ENCODE measurements at regions not wholly inside any gene's neighbourhood (a gene's known extent, or its start where the extent isn't known, plus 50 kb on each side); places are given as distances from the start of the nearest gene placed in this dataset.

DNA sequence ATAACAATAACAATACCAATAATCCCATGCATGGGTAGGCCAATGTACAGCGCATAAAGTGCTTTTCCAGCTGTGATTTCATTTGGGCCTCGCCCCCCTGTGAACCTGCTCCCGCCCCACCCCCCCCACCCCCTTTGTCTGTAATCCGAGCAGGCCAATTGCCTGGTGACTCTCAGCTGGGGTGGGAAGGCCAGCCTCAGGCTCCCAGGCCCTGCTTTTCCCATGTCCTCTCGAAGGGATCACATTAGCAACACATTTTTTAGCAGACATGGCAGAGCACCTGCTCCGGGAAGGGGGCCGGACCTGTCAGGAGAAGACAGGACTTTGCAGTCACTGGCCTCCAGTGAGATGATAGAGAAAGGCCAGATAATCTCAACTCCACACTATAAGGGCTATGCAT is 439.3 kb downstream of the RPS24 start:
- WGBS, 2 donors = 83 to 90% methylated on average over 7 of the region's 7 CpGs

GRCh38 chr10:78474743-78475142 is 441.1 kb downstream of the RPS24 start:
- no peak for DNase-seq

More for the DNA sequence above, 439.3 kb downstream of the RPS24 start:
- TF ChIP-seq, protein P1, sequence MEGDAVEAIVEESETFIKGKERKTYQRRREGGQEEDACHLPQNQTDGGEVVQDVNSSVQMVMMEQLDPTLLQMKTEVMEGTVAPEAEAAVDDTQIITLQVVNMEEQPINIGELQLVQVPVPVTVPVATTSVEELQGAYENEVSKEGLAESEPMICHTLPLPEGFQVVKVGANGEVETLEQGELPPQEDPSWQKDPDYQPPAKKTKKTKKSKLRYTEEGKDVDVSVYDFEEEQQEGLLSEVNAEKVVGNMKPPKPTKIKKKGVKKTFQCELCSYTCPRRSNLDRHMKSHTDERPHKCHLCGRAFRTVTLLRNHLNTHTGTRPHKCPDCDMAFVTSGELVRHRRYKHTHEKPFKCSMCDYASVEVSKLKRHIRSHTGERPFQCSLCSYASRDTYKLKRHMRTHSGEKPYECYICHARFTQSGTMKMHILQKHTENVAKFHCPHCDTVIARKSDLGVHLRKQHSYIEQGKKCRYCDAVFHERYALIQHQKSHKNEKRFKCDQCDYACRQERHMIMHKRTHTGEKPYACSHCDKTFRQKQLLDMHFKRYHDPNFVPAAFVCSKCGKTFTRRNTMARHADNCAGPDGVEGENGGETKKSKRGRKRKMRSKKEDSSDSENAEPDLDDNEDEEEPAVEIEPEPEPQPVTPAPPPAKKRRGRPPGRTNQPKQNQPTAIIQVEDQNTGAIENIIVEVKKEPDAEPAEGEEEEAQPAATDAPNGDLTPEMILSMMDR (IDR thresholded peaks at IDR 0.05; ENCODE audit: control extremely low read depth, extremely low read depth) = no peak
- Histone ChIP-seq H3K4me1 (ENCODE audit: control insufficient read depth in 5 of 5, insufficient read depth in 5 of 5, low read length in 5 of 5) (peaks cover 0 to 16% (median 0%) of the 10 kb centered on the region in 5 donors), H3K27ac (ENCODE audit: low read depth in 1 of 2, low read length in 1 of 2) (no peak overlapping the region), H3K9me3 (ENCODE audit: control insufficient read depth in 4 of 4, insufficient read depth in 3 of 4, low read length in 3 of 4) (no peaks in the 10 kb centered on the region), H3K27me3 (ENCODE audit: control insufficient read depth in 3 of 3, insufficient read depth in 3 of 3, low read length in 2 of 3) (no peaks in the 10 kb centered on the region), H3K4me3 (no peak overlapping the region), H3K36me3 (ENCODE audit: control insufficient read depth in 4 of 4, insufficient read depth in 4 of 4, low read length in 4 of 4) (no peaks in the 10 kb centered on the region), H3K9ac (ENCODE audit: insufficient read depth in 1 of 2, low read length in 2 of 2) (no peak overlapping the region)
- ATAC-seq (ENCODE audit: insufficient read depth, low FRiP score) = no peak
- no peak for DNase-seq

GRCh38 chr10:78475437-78475836 is 441.8 kb downstream of the RPS24 start:
- DNase-seq (peak in 1 of 3 donors; percentile 17), ATAC-seq (ENCODE audit: insufficient read depth, low FRiP score) (no peak)
- TF ChIP-seq, protein P1 (IDR thresholded peaks at IDR 0.05; ENCODE audit: control extremely low read depth, extremely low read depth) = no peak
- WGBS, 2 donors = 70 to 83% methylated on average over 7 of the region's 7 CpGs
- Histone ChIP-seq H3K36me3 (ENCODE audit: control insufficient read depth in 4 of 4, insufficient read depth in 4 of 4, low read length in 4 of 4) (no peaks in the 10 kb centered on the region), H3K27me3 (ENCODE audit: control insufficient read depth in 3 of 3, insufficient read depth in 3 of 3, low read length in 2 of 3) (no peaks in the 10 kb centered on the region), H3K9ac (ENCODE audit: insufficient read depth in 1 of 2, low read length in 2 of 2) (no peak overlapping the region), H3K9me3 (ENCODE audit: control insufficient read depth in 4 of 4, insufficient read depth in 3 of 4, low read length in 3 of 4) (no peaks in the 10 kb centered on the region), H3K27ac (ENCODE audit: low read depth in 1 of 2, low read length in 1 of 2) (no peak overlapping the region), H3K4me1 (ENCODE audit: control insufficient read depth in 5 of 5, insufficient read depth in 5 of 5, low read length in 5 of 5) (peaks cover 0 to 16% (median 0%) of the 10 kb centered on the region in 5 donors), H3K4me3 (no peak overlapping the region)

More at GRCh38 chr10:78474743-78475142, 441.1 kb downstream of the RPS24 start:
- Histone ChIP-seq H3K9ac (ENCODE audit: insufficient read depth in 1 of 2, low read length in 2 of 2) (no peak overlapping the region), H3K4me3 (no peak overlapping the region), H3K27ac (ENCODE audit: low read depth in 1 of 2, low read length in 1 of 2) (no peak overlapping the region), H3K9me3 (ENCODE audit: control insufficient read depth in 4 of 4, insufficient read depth in 3 of 4, low read length in 3 of 4) (no peaks in the 10 kb centered on the region), H3K27me3 (ENCODE audit: control insufficient read depth in 3 of 3, insufficient read depth in 3 of 3, low read length in 2 of 3) (no peaks in the 10 kb centered on the region), H3K4me1 (ENCODE audit: control insufficient read depth in 5 of 5, insufficient read depth in 5 of 5, low read length in 5 of 5) (peaks cover 0 to 16% (median 0%) of the 10 kb centered on the region in 5 donors), H3K36me3 (ENCODE audit: control insufficient read depth in 4 of 4, insufficient read depth in 4 of 4, low read length in 4 of 4) (no peaks in the 10 kb centered on the region)
- no peak for ATAC-seq (ENCODE audit: insufficient read depth, low FRiP score)
- WGBS, 2 donors = 95 to 96% methylated on average over 3 of the region's 3 CpGs
- TF ChIP-seq, protein P1 (IDR thresholded peaks at IDR 0.05; ENCODE audit: control extremely low read depth, extremely low read depth) = no peak

DNA sequence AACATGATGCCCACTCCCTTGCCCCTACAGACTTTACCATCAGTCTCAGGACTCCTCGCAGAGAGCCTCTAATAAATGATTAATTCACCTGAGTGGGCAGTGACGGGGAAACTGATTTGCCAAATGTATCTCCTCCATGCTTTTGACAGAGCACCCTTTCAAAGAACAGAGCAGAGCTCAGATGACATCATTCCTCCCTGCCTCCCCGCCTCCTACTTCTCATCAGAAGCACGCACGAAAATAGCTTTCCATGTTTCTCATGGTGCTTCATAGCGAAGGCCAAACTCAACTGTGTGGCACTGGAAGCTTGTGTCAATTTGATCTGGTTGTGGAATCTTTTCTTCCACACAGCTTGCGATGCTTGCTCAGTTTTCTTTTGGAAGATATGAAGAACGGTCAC is 442.5 kb downstream of the RPS24 start:
- Histone ChIP-seq H3K27ac (ENCODE audit: low read depth in 1 of 2, low read length in 1 of 2) (no peak overlapping the region), H3K9ac (ENCODE audit: insufficient read depth in 1 of 2, low read length in 2 of 2) (no peak overlapping the region), H3K27me3 (ENCODE audit: control insufficient read depth in 3 of 3, insufficient read depth in 3 of 3, low read length in 2 of 3) (no peaks in the 10 kb centered on the region), H3K36me3 (ENCODE audit: control insufficient read depth in 4 of 4, insufficient read depth in 4 of 4, low read length in 4 of 4) (no peaks in the 10 kb centered on the region), H3K4me1 (ENCODE audit: control insufficient read depth in 5 of 5, insufficient read depth in 5 of 5, low read length in 5 of 5) (peaks cover 0 to 15% (median 0%) of the 10 kb centered on the region in 5 donors), H3K9me3 (ENCODE audit: control insufficient read depth in 4 of 4, insufficient read depth in 3 of 4, low read length in 3 of 4) (no peaks in the 10 kb centered on the region), H3K4me3 (no peak overlapping the region)
- DNase-seq (no peak), ATAC-seq (ENCODE audit: insufficient read depth, low FRiP score) (no peak)
- 88 to 95% methylated on average over 8 of the region's 8 CpGs for WGBS, 2 donors
- TF ChIP-seq, protein P1 (IDR thresholded peaks at IDR 0.05; ENCODE audit: control extremely low read depth, extremely low read depth) = no peak

All from lung (tissue), 11 donors.